H1 (cell line): ENCODE measurements at regions not wholly inside any gene's neighbourhood (a gene's known extent, or its start where the extent isn't known, plus 50 kb on each side); places are given as distances from the start of the nearest gene placed in this dataset.

Experiments used
- CTCF ChIA-PET: fragments of 300-600 bp; sonication (Branson Sonifier 250); formaldehyde crosslinking; loops from one replicate; lab custom pipeline; 2021; ENCODE audit not compliant: partially characterized antibody; lab: Charles Lee
- POLR2A ChIA-PET: fragments of 300-600 bp; sonication (Branson Sonifier 250); formaldehyde crosslinking; loops from one replicate; lab custom pipeline; 2021; ENCODE audit warnings: inconsistent platforms; ENCODE audit not compliant: partially characterized antibody; lab: Charles Lee
- DNase-seq, 2 experiments: peaks; one replicate each; pipeline versions ENCODE4 v3.0.0 to v3.0.0-alpha.2; 2010 to 2022; ENCODE audit warnings: low spot score in 2 of 2, low read depth in 1 of 2, mixed read lengths in 1 of 2
- FAIRE-seq: peaks from 2 replicates; lab custom pipeline; 2011; peaks lifted over from hg19 to GRCh38; lab: Jason Lieb, UNC
- H2AFZ ChIP-seq: 2 replicates; pipeline ENCODE4 v1.8.1; 2012; ENCODE audit warnings: low read length, inconsistent platforms
- H2AK5ac ChIP-seq: 2 replicates; pipeline ENCODE4 v1.6.1; 2013; ENCODE audit warnings: low read depth, low read length
- H2BK120ac ChIP-seq: replicated peaks from 2 replicates; pipeline ENCODE3; 2013; ENCODE audit warnings: low read depth, low read length, inconsistent platforms
- H2BK12ac ChIP-seq: 2 replicates; pipeline ENCODE4 v1.6.1; 2013; ENCODE audit warnings: low read depth, low read length
- H2BK15ac ChIP-seq: 2 replicates; pipeline ENCODE4 v1.6.1; 2013; ENCODE audit warnings: low read length
- H2BK20ac ChIP-seq: 2 replicates; pipeline ENCODE4 v1.6.1; 2013; ENCODE audit warnings: low read length
- H2BK5ac ChIP-seq: 2 replicates; pipeline ENCODE4 v1.6.1; 2013; ENCODE audit warnings: low read depth, low read length
- H3K14ac ChIP-seq: 2 replicates; pipeline ENCODE4 v1.6.1; 2013; ENCODE audit warnings: inconsistent platforms; ENCODE audit not compliant: insufficient read length
- H3K18ac ChIP-seq: 2 replicates; pipeline ENCODE4 v1.6.1; 2013; ENCODE audit warnings: low read length; ENCODE audit errors: extremely low read depth
- H3K23ac ChIP-seq: 2 replicates; pipeline ENCODE4 v1.6.1; 2013; ENCODE audit warnings: inconsistent platforms; ENCODE audit not compliant: insufficient read length
- H3K23me2 ChIP-seq: 2 replicates; pipeline ENCODE4 v1.6.1; 2013; ENCODE audit warnings: low read depth, low read length
- H3K27ac ChIP-seq: 2 replicates; pipeline ENCODE4 v1.6.1; 2011; ENCODE audit warnings: low read depth, low read length, inconsistent platforms
- H3K27me3 ChIP-seq, 4 experiments: replicated peaks in 1 of 4; 1 replicate in 1 of 4; 2 replicates in 3 of 4; pipeline versions ENCODE4 v1.6.1 to v1.8.1; 2011 to 2013; ENCODE audit warnings: low read length in 3 of 4, mild to moderate bottlenecking in 3 of 4, inconsistent platforms in 2 of 4, mixed read lengths in 2 of 4, moderate library complexity in 1 of 4; ENCODE audit not compliant: control insufficient read depth in 3 of 4, insufficient read depth in 3 of 4; ENCODE audit errors: extremely low read depth in 1 of 4
- H3K36me3 ChIP-seq, 4 experiments: 2 replicates each; pipeline versions ENCODE4 v1.6.1 to v1.8.1; 2011 to 2013; ENCODE audit warnings: mild to moderate bottlenecking in 4 of 4, low read length in 3 of 4, moderate library complexity in 2 of 4, control low read depth in 1 of 4, inconsistent platforms in 1 of 4; ENCODE audit not compliant: insufficient read depth in 4 of 4, control insufficient read depth in 2 of 4
- H3K4ac ChIP-seq: replicated peaks from 2 replicates; pipeline ENCODE3; 2013; ENCODE audit warnings: low read length, low read depth, mixed read lengths, inconsistent platforms; ENCODE audit not compliant: insufficient read length
- H3K4me1 ChIP-seq, 4 experiments: replicated peaks in 1 of 4; 1 replicate in 1 of 4; 2 replicates in 3 of 4; pipeline versions ENCODE4 v1.6.1 to v1.8.1; 2011 to 2013; ENCODE audit warnings: low read length in 3 of 4, inconsistent platforms in 2 of 4, mixed read lengths in 1 of 4; ENCODE audit not compliant: insufficient read depth in 4 of 4, control insufficient read depth in 3 of 4
- H3K4me2 ChIP-seq, 2 experiments: 2 replicates each; pipeline versions ENCODE4 v1.6.1 to v1.8.1; 2011 to 2013; ENCODE audit warnings: low read depth in 2 of 2, low read length in 2 of 2, control low read depth in 1 of 2, inconsistent platforms in 1 of 2, mild to moderate bottlenecking in 1 of 2; ENCODE audit not compliant: insufficient read depth in 1 of 2
- H3K4me3 ChIP-seq, 4 experiments: fragments of 200-600, 300-600 bp in 1 of 4; sonication (generic), shearing (Covaris generic), sonication (Bioruptor Twin) in 1 of 4; 2 replicates each; pipeline versions ENCODE4 v1.5.1 to v1.8.1; 2011 to 2016; ENCODE audit warnings: low read length in 4 of 4, low read depth in 3 of 4, control low read depth in 2 of 4, inconsistent platforms in 2 of 4, mild to moderate bottlenecking in 2 of 4, mixed read lengths in 1 of 4, moderate library complexity in 1 of 4; ENCODE audit not compliant: insufficient read depth in 2 of 4; ENCODE audit errors: extremely low read depth in 1 of 4
- H3K56ac ChIP-seq: replicated peaks from 2 replicates; pipeline ENCODE3; 2013; ENCODE audit warnings: low read depth, mild to moderate bottlenecking, mixed read lengths, low read length, inconsistent platforms; ENCODE audit not compliant: insufficient read length
- H3K79me1 ChIP-seq: 2 replicates; pipeline ENCODE4 v1.6.1; 2013; ENCODE audit warnings: low read depth, low read length, control low read depth
- H3K79me2 ChIP-seq, 2 experiments: 2 replicates each; pipeline versions ENCODE4 v1.6.1 to v1.8.1; 2012 to 2013; ENCODE audit warnings: low read length in 2 of 2, mild to moderate bottlenecking in 2 of 2, inconsistent platforms in 1 of 2; ENCODE audit not compliant: insufficient read depth in 2 of 2, control insufficient read depth in 1 of 2
- H3K9ac ChIP-seq, 4 experiments: replicated peaks in 1 of 4; 1 replicate in 1 of 4; 2 replicates in 3 of 4; pipeline versions ENCODE4 v1.6.1 to v1.8.1; 2011 to 2013; ENCODE audit warnings: low read depth in 3 of 4, low read length in 3 of 4, control low read depth in 2 of 4, mild to moderate bottlenecking in 2 of 4, moderate library complexity in 2 of 4, inconsistent platforms in 1 of 4; ENCODE audit errors: extremely low read depth in 1 of 4
- H3K9me3 ChIP-seq, 2 experiments: 2 replicates each; pipeline versions ENCODE4 v1.6.1 to v1.8.1; 2012 to 2013; ENCODE audit warnings: mild to moderate bottlenecking in 2 of 2, moderate library complexity in 2 of 2, control low read depth in 1 of 2, inconsistent platforms in 1 of 2, low read depth in 1 of 2, low read length in 1 of 2, mixed read lengths in 1 of 2; ENCODE audit not compliant: insufficient read depth in 2 of 2
- H4K20me1 ChIP-seq, 2 experiments: replicated peaks in 1 of 2; 2 replicates each; pipeline versions ENCODE3 to v1.8.1; 2011 to 2013; ENCODE audit warnings: inconsistent platforms in 2 of 2, low read length in 2 of 2, mild to moderate bottlenecking in 1 of 2; ENCODE audit not compliant: insufficient read depth in 2 of 2, control insufficient read depth in 1 of 2
- H4K5ac ChIP-seq: 2 replicates; pipeline ENCODE4 v1.6.1; 2013; ENCODE audit warnings: low read length, low read depth, mixed read lengths, inconsistent platforms; ENCODE audit not compliant: insufficient read length
- H4K8ac ChIP-seq: 2 replicates; pipeline ENCODE4 v1.8.0; 2013; ENCODE audit warnings: mild to moderate bottlenecking, moderate library complexity, low read length, inconsistent platforms; ENCODE audit not compliant: insufficient read depth; ENCODE audit errors: extremely low read depth
- H4K91ac ChIP-seq: replicated peaks from 2 replicates; pipeline ENCODE3; 2013; ENCODE audit warnings: low read length, mixed read lengths, inconsistent platforms; ENCODE audit not compliant: insufficient read length
- SP4 ChIP-seq: IDR thresholded peaks from 2 replicates; pipeline ENCODE4 v1.6.1; 2012; ENCODE audit warnings: low read length, inconsistent platforms
- YY1 ChIP-seq: IDR thresholded peaks from 2 replicates; pipeline ENCODE4 v1.6.1; 2011; ENCODE audit warnings: low read depth, mild to moderate bottlenecking, low read length
- WGBS, 2 experiments: shearing (Covaris generic) in 1 of 2; methylation state at CpG; one replicate each; pipeline versions ENCODE4 v1.1.6 to v1.1.7; 2013 to 2015; ENCODE audit warnings: low lambda C conversion rate in 2 of 2, mixed read lengths in 2 of 2, inconsistent platforms in 1 of 2, low coverage in 1 of 2, missing lambda C conversion rate in 1 of 2; ENCODE audit not compliant: insufficient replicate concordance in 2 of 2, insufficient coverage in 1 of 2, insufficient read length in 1 of 2; ENCODE audit errors: extremely low coverage in 1 of 2, missing lambda C conversion rate in 1 of 2; 5-methylcytosine and 5-hydroxymethylcytosine counted together

DNA sequence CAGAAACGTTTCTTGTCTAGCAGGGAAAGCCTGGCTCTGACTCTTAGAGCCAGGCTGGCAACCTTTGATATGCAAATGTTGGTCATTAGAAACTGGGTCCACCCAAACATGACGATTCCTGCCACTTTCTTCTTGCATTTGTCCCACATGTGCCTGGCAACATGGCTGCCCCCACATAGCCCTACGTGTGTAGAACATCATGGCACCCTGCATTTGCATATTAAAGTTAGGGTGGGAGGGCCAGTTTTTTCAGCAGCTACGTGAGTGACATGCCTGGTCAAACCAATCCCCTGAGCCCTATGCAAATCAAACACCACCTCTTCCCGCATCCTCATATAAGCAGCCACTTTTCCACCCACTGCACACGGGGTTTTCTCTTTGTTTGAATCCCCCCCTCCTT, 95.0 kb downstream of the LIG4 start:
- Histone ChIP-seq H2BK120ac (no peak overlapping the region), H3K23ac (no peak overlapping the region), H3K27me3 (no peaks in the 10 kb centered on the region), H3K9ac (no peak overlapping the region), H2BK20ac (no peak overlapping the region), H4K8ac (no peak overlapping the region), H3K4ac (no peak overlapping the region), H3K18ac (no peak overlapping the region), H3K79me2 (no peaks in the 10 kb centered on the region), H4K91ac (no peak overlapping the region), H2AK5ac (no peak overlapping the region), H2BK15ac (no peak overlapping the region), H3K4me1 (no peaks in the 10 kb centered on the region; a peak in 1 of 7 replicates), H2BK12ac (no peak overlapping the region), H3K56ac (no peak overlapping the region), H2AFZ (no peak overlapping the region), H3K14ac (no peak overlapping the region), H4K20me1 (no peaks in the 10 kb centered on the region), H3K27ac (no peak overlapping the region), H3K79me1 (no peaks in the 10 kb centered on the region), H4K5ac (no peak overlapping the region), H3K9me3 (no peaks in the 10 kb centered on the region), H2BK5ac (no peak overlapping the region), H3K4me2 (no peak overlapping the region), H3K36me3 (no peaks in the 10 kb centered on the region), H3K23me2 (no peaks in the 10 kb centered on the region), H3K4me3 (no peak overlapping the region)
- POLR2A ChIA-PET = no interaction called here
- CTCF ChIA-PET = interaction anchor here (1.1 kb wide), 1 partner anchor 35 kb away, joined by 4 read pairs; no protein-coding TSS in a partner anchor
- TF ChIP-seq SP4 = no peak
- peak; percentile 72; the same call in 1 of the 2 replicates for TF ChIP-seq YY1
- DNase-seq = no peak
- FAIRE-seq = no peak
- 80% methylated on average over 6 of the region's 6 CpGs; no CpG with 5 or more reads in 1 of the 2 experiments for WGBS, 2 experiments
